Stimulated activated CD8-positive, alpha-beta memory T cell treated with anti-CD3 and anti-CD28 coated beads, Interleukin-12 subunit alpha, Interleukin-12 subunit beta, amount 100 ng/mL, for 1 hour (primary cell): ENCODE measurements at regions not wholly inside any gene's neighbourhood (a gene's known extent, or its start where the extent isn't known, plus 50 kb on each side); places are given as distances from the start of the nearest gene placed in this dataset.

Source experiments
- DNase-seq: peaks from one replicate; pipeline ENCODE4 v3.0.0-alpha.2; 2020; ENCODE audit warnings: low read depth

- peak; percentile 3 for DNase-seq
Observed at GRCh38 chr13:106619688-106620555, 52.0 kb upstream of the ARGLU1 start.
